HL-60 (cell line): ENCODE measurements at regions not wholly inside any gene's neighbourhood (a gene's known extent, or its start where the extent isn't known, plus 50 kb on each side); places are given as distances from the start of the nearest gene placed in this dataset.

Experiments used
- CTCF ChIP-seq: IDR thresholded peaks from one replicate; pipeline ENCODE4 v1.5.1; 2011; ENCODE audit warnings: low read length, control low read depth, inconsistent platforms; ENCODE audit not compliant: insufficient read depth
- GABPA ChIP-seq: IDR thresholded peaks from 2 replicates; pipeline ENCODE4 v1.6.1; 2012; ENCODE audit warnings: low read depth
- POLR2AphosphoS5 ChIP-seq: IDR thresholded peaks from 2 replicates; pipeline ENCODE4 v1.6.1; 2012; ENCODE audit warnings: low read depth
- TF ChIP-seq, protein P1 (sequence below): IDR thresholded peaks from 2 replicates; pipeline ENCODE4 v1.6.1; 2012; ENCODE audit warnings: low read depth; ENCODE audit not compliant: insufficient replicate concordance

DNA sequence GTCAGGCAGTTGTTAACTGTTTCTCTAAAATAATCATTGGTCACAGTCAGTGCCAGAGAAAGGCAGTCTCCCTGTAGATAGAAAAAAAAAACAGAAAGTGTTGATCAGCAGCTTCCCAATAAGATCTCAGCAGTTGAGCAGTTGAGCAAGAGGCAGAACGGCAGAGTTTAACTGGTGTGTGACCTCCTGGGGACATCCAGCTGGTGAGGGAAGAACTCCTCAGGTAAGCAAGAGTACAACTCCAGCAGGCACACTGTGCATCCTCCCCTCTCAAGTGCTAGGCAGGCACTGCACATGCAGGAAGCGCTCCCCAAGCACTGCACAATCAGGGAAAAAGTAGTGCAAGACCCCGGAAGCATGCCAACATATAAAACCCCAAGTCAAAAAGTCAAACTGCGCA is 1287.2 kb downstream of the NSUN3 start:
- TF ChIP-seq CTCF (no peak), GABPA (no peak), POLR2AphosphoS5 (no peak)
- TF ChIP-seq, protein P1, sequence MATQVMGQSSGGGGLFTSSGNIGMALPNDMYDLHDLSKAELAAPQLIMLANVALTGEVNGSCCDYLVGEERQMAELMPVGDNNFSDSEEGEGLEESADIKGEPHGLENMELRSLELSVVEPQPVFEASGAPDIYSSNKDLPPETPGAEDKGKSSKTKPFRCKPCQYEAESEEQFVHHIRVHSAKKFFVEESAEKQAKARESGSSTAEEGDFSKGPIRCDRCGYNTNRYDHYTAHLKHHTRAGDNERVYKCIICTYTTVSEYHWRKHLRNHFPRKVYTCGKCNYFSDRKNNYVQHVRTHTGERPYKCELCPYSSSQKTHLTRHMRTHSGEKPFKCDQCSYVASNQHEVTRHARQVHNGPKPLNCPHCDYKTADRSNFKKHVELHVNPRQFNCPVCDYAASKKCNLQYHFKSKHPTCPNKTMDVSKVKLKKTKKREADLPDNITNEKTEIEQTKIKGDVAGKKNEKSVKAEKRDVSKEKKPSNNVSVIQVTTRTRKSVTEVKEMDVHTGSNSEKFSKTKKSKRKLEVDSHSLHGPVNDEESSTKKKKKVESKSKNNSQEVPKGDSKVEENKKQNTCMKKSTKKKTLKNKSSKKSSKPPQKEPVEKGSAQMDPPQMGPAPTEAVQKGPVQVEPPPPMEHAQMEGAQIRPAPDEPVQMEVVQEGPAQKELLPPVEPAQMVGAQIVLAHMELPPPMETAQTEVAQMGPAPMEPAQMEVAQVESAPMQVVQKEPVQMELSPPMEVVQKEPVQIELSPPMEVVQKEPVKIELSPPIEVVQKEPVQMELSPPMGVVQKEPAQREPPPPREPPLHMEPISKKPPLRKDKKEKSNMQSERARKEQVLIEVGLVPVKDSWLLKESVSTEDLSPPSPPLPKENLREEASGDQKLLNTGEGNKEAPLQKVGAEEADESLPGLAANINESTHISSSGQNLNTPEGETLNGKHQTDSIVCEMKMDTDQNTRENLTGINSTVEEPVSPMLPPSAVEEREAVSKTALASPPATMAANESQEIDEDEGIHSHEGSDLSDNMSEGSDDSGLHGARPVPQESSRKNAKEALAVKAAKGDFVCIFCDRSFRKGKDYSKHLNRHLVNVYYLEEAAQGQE, result no peak
